ENCODE measurements at regions not wholly inside any gene's neighbourhood (a gene's known extent, or its start where the extent isn't known, plus 50 kb on each side); places are given as distances from the start of the nearest gene placed in this dataset.

- FAIRE-seq = no peak
- no peak for DNase-seq (ENCODE audit: low spot score in 2 of 2)
Measured at GRCh38 chr13:105170438-105170837, 1365.0 kb downstream of the EFNB2 start.

DNA sequence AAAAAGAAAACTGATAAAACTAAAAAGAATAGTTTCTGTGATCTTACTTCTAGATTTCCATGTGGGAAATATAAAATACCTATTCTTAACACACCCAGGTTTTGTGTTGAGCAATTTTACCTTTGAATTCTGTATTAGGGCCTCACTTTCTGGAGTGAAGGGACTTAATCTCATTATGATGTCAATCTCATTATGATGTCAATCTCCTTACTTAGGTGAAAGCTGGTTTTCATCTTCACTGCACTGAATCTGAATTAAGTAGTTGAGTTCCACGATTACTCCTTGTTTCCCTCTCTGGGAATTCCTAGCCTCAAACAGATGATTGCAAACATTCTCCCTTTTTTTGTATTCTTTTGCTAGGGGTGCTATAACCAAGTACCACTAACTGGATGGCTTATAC is 1367.2 kb downstream of the EFNB2 start:
- FAIRE-seq = no peak
- no peak for DNase-seq (ENCODE audit: low spot score in 2 of 2)

GRCh38 chr13:105167385-105167784 is 1368.1 kb downstream of the EFNB2 start:
- no peak for DNase-seq (ENCODE audit: low spot score in 2 of 2)
- no peak for FAIRE-seq

DNA sequence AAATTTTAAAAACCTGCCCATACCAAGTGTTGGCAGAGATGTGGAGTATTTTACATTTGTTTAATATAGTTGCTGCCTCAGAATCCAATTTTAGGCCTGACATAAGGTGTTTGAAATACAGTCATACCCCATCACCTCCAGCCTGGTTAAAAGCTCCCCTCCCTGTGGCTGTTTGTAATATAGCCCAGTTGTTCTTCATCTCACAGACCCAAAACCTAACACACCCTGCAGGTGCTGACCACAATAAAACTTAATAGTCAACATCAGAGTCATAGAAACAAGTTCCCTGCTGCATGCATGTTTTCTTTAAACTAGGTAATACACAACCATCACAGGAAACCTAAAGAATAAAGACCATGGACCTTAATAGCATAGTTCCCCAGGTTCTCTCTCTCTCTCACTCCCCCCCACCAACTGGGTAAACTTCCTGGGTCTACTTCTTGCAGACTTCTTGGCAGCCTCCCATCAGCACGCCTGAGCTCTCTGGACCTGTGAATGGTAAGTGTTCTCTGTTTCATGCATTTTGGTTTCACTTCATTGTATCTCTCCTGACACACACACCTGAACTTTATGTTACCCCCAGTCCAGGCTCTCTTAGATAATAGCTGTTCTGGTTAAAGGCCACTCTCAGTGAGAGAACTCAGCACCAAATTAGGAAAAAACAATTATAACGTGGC is 1369.9 kb downstream of the EFNB2 start:
- DNase-seq (ENCODE audit: low spot score in 2 of 2) (no peak), FAIRE-seq (no peak)

DNA sequence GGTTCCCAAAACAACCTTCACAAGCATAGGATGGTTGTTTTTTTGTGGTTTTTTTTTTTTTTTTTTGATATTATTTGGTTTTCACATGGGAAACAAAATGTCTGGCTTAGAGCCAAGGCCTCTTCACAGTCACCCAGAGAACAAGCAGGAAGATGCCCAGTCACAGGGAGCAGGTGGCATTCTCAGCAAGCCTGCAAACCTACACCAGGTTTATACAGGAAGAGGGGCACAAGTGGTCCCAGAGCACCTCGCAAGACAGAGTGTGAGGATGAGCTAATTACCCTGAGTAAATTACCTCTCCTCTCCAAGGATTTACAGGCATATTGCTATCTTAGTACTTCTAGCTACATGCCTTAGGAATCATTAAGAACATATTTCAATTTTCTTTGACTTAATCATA is 1375.6 kb downstream of the EFNB2 start:
- no peak for DNase-seq (ENCODE audit: low spot score in 2 of 2)
- FAIRE-seq = no peak

DNA sequence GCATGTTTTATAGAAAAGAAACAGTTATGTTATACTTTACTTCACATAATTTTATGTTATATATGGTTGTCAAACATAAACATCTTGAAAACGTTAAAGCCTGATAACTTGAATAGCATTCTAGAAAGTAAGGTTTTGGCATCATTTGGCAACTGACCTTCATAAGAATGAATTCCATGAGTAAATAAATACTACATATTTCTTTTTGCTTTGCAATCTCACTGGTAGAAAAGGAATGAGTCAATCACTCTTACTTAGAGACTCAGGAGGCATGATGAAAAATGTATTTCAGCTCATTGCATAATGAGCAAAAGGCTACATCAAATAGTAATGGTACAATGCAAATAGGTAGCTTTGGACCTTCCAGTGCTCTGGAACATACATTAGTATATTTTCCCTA is 1381.9 kb downstream of the EFNB2 start:
- FAIRE-seq (no peak), DNase-seq (ENCODE audit: low spot score in 2 of 2) (no peak)

DNA sequence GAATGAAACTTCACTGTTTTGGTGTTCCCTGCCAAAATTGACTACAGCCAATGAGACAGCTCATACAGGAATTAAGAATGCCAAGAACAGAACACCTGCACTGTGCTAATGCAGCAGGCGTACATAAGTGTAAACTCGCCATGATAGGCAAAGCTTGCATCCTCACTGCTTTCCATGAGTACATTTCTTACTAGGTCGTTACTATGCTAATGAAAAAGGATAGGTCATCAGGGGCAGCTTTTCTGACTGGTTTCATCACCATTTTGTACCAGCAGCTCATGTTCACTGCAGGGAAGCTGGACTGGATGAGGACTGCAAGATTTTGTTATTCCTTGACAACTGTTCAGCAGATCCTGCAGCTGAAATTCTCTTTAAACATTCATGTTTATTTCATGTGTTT is 1383.8 kb downstream of the EFNB2 start:
- DNase-seq (ENCODE audit: low spot score in 2 of 2) (no peak), FAIRE-seq (no peak)

DNA sequence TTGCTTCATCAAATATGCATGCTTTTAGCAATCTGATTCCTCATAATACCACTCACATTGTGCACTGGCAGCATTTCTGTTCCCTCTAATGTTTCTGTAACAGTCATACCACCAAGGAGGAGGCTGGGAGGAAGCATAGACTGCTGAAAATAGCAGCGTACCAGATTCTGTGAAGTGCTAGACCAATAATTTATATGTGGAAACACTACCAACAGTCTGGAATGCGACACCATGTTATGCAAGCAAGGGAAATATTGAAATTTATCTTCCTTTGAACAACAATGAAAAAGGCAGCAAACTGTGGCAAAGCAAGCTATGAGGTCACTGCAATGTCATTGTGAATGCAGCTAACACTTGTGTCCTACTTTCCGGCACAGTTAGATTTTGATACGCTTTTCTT is 1388.0 kb downstream of the EFNB2 start:
- DNase-seq (ENCODE audit: low spot score in 2 of 2) = no peak
- FAIRE-seq = no peak

DNA sequence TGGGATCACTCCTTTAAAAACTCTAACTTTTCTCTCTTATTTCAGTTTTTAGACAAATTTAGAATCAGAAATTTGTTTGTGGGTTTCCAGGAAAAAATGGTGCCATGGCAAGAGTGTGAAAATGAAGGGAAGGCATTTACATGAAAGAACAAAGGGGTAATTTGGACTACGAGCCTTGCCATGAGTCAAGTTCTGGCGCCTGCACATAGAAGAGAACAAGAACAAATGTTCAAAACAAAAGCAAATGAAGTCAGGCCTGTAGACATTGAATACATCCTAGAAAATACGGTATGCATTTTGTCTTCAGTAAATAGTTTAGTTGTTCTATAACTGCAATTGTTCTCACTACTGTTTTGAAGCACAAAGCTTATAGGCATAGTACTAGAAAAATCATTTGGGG is 1390.5 kb downstream of the EFNB2 start:
- FAIRE-seq (no peak), DNase-seq (ENCODE audit: low spot score in 2 of 2) (no peak)

- DNase-seq (ENCODE audit: low spot score in 2 of 2) = no peak
- FAIRE-seq = no peak
Measured at GRCh38 chr13:105144020-105144419, 1391.4 kb downstream of the EFNB2 start.

DNA sequence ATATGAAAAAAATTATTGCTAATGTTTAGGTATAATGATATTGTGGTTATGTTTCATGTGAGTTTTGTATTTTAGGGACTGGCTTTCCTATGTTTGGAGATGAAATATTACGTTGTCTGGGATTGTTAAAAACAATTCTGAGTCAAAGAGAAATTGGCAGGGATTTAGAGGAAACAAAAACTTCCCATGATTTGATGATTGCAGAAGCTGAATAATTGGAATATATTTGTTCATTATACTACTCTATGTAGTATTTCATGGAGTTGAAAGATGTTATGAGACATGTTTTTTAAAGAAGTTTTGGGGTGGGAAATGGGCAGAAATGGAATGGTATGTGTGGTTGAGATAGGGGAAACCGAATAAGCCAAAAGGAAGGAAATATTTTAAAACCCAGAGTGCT is 1392.9 kb downstream of the EFNB2 start:
- FAIRE-seq (no peak), DNase-seq (ENCODE audit: low spot score in 2 of 2) (no peak)

DNA sequence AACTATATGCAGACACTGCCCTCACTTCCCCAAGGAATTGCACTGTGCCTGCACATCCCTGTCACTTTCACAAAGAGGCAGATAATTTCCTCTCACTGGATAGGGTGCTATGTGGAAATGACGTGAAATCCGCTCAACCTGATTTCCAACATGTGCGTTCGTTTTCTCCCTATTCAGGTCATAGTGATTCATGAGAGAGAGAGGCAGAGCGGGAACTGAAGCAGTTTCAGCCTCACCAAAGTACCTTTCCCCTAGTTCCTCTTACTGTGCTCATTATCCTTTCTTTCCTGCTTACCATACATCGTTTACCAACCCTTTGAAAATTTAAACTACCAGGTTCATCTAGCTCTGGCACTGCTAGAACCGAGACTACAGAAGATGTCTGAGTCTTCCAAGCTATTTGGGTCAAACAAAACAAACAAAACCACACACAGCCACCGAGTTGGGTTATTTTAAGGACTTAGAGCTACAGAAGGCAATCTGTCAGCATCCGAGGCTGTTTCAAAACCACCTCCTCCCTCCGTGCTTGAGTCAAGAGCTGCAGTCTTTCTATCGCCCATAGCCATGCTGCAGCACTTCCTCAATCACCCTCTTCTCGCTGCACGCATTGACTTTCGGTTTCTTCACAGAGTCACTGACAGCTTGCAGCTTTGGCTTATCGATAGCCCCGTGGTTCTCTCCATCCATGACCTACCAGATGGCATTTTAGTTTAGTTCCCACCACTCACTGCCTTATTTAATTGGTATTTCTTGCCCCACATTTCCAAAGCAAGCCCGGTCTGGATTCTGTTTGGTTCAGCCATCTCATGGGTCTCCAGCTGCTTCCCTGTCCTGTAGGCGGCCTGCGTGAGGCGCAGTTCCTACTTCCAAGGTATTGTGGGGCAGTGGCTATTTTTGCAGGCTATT is 1395.8 kb downstream of the EFNB2 start:
- no peak for FAIRE-seq
- DNase-seq (ENCODE audit: low spot score in 2 of 2) = peak in 1 of 2 donors; percentile 6

GRCh38 chr13:105139048-105139379 is 1396.4 kb downstream of the EFNB2 start:
- DNase-seq (ENCODE audit: low spot score in 2 of 2) (no peak), FAIRE-seq (no peak)

DNA sequence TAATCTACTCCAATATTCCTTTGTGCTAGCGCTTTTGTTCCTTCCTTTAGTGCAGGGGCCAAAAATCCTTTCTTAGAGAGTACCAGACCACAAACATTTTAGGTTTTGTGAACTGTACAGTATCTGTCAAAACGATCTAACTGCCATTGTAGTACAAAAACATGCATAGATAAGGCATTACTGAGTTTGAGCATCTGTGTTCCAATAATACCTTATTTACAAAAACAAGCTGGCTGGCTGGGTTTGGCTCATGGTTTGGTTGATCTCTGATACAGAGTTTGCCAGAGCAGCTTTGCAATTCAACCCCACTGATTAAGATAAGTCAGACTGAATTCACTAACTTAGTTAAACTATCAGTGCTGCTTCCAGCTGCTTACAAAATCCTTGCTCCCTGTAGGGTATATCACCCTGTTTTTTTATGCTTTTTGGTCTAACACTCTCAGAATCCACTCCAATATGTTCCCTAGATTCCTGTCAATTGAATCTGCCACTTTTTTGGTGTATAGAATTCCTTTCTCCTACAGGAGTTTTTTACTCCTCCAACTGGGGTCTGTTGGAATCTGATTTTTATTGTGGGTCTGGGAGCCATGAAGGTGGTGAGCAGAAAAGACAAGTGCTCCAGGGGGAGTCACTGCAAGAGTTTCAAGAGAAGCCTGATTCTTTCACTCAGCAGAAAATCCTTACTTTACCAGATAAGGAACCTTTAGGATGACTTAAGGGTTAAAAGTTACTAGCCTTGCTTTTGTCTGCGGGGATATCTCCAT is 1399.4 kb downstream of the EFNB2 start:
- DNase-seq (ENCODE audit: low spot score in 2 of 2) (no peak), FAIRE-seq (no peak)

GRCh38 chr13:105127732-105128131 is 1407.7 kb downstream of the EFNB2 start:
- no peak for DNase-seq (ENCODE audit: low spot score in 2 of 2)
- no peak for FAIRE-seq

GRCh38 chr13:105121221-105121620 is 1414.2 kb downstream of the EFNB2 start:
- DNase-seq (ENCODE audit: low spot score in 2 of 2) (no peak), FAIRE-seq (no peak)

DNA sequence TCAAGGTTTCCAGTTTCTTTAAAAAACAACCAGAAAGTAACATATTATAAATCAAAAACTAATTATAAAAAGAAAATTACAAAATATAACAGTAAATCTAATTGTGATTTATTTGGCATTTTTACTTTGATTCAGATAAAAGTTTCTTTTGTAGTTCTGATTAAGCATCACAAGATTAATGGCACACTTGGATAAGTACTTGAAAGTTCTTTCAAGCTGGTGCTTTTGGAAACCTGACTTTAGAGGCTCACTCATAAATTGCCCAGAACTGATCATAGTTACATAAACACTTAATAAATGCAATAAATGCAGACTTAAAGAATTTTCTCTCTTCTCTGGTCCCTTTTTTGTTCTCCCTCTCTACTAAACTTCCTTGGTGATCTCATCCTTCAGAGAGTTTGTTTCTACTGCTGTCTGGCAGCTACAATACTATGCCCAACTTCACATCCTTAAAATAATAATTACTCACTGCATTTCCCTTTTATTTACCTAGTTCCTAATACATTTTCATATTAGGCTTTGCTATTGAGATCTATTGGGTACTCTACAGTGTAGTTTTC is 1417.0 kb downstream of the EFNB2 start:
- FAIRE-seq (peak; percentile 19), DNase-seq (ENCODE audit: low spot score in 2 of 2) (no peak)

DNA sequence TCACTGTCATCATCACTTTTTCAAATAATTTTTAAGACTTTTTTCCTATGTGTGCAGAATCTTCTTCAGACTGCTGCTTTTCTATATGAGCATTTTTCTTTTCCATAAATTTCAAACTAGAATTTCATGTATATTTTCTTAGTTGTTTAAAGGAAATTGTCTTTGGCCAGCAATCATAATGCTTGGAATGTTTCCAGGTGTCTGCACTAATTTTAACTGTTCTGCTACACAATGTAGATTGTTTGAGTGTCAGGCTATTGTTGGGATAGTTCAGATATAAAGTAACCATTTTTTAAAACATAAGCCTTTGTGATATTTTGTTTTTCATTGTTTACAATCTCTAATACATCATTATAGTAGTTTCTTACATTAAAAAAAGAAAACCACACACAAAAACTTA is 1418.5 kb downstream of the EFNB2 start:
- DNase-seq (ENCODE audit: low spot score in 2 of 2) (no peak), FAIRE-seq (no peak)

- no peak for DNase-seq (ENCODE audit: low spot score in 2 of 2)
- no peak for FAIRE-seq
Measured at GRCh38 chr13:105112561-105112960, 1422.9 kb downstream of the EFNB2 start.

DNA sequence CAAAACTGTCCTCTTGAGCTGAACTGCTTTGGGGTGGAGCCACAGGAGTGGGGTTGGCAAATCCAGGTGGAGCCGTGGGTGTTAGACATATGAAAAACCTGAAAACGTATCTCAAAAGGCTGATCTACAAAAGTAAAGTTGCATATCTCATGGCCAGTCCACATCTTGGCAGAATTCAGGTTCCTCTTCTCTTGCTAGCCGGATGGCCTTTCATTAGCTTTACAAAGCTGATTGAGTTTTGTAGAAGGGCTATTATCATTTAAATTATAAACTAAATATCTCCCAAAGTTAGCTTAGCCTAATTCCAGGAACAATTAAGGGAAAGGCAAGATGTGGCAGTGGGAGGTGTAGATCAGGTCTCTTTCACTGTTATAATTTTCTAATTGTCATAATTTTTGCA is 1427.7 kb downstream of the EFNB2 start:
- DNase-seq (ENCODE audit: low spot score in 2 of 2) (no peak), FAIRE-seq (no peak)

- DNase-seq (ENCODE audit: low spot score in 2 of 2) (no peak), FAIRE-seq (no peak)
Measured at GRCh38 chr13:105105471-105105870, 1430.0 kb downstream of the EFNB2 start.

Measured in frontal cortex (tissue), 3 donors.